ENCODE measurements at regions not wholly inside any gene's neighbourhood (a gene's known extent, or its start where the extent isn't known, plus 50 kb on each side); places are given as distances from the start of the nearest gene placed in this dataset.

DNA sequence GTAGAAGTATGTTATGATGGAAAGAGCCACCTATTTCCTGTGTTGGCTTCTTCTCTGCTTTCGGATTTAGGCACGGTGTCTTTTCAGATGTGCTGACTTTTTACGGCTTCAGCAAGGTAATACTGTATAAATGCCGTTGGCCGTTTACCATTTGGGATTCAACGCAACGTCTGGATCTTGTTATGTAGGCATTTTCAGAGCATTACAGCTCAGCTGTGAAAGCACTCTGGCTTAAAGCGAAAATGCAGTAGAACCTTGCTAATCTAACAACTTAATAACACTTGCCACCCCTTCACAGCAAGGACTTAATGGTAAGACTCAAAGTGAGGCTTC is 229.9 kb downstream of the EFCAB11 start:
- no peaks in the 10 kb centered on the region for H3K79me2 ChIP-seq (ENCODE audit: control insufficient read depth, insufficient read depth, low read length)
- peaks cover 0 to 13% of the 10 kb centered on the region in 2 experiments; a peak in 2 of 5 replicates for H3K27me3 ChIP-seq (ENCODE audit: control insufficient read depth in 2 of 2, insufficient read depth in 2 of 2, low read length in 2 of 2)
- no peaks in the 10 kb centered on the region for H3K9me3 ChIP-seq (replicated peaks; ENCODE audit: control insufficient read depth, insufficient read depth, low read depth, low read length)
- no peak for FAIRE-seq
- no peaks in the 10 kb centered on the region for H4K20me1 ChIP-seq (replicated peaks; ENCODE audit: control insufficient read depth, insufficient read depth, low read length)
- H3K4me2 ChIP-seq (ENCODE audit: insufficient read depth, low read length): no peak overlapping the region
- POLR2A ChIA-PET: no interaction called here
- in situ Hi-C loops (cut with MboI) (no loop called here), intact Hi-C loops (cut with micrococcal nuclease) (no loop called here)
- no TSS peak for BruUV-seq (replicated peaks)
- ATAC-seq: no peak
- CTCF ChIA-PET (ENCODE audit: low intra/inter-chr PET ratio): no interaction called here
- no peaks in the 10 kb centered on the region for H3K9me1 ChIP-seq (ENCODE audit: control insufficient read depth, insufficient read depth, low read length)
- H3K4me1 ChIP-seq (replicated peaks in 1 of 2; ENCODE audit: control insufficient read depth in 2 of 2, insufficient read depth in 2 of 2, low read length in 2 of 2): no peaks in the 10 kb centered on the region
- no peak overlapping the region for H3K9ac ChIP-seq (ENCODE audit: insufficient read depth in 1 of 2, low read depth in 2 of 2, low read length in 2 of 2)
- 12% methylated on average over 8 of the region's 8 CpGs for WGBS (ENCODE audit: insufficient coverage, low coverage, missing lambda C conversion rate)
- H3K36me3 ChIP-seq (ENCODE audit: control insufficient read depth, insufficient read depth, low read length): no peaks in the 10 kb centered on the region
- no peak for DNase-seq (ENCODE audit: extremely low read depth in 1 of 4, low spot score in 3 of 4)
- no peak overlapping the region for H2AFZ ChIP-seq (ENCODE audit: low read depth, low read length)
- H3K4me3 ChIP-seq: no peak overlapping the region
- no peak overlapping the region for H3K27ac ChIP-seq (ENCODE audit: extremely low read depth, low read depth, low read length)
- TF ChIP-seq POLR2AphosphoS5 (IDR thresholded peaks at IDR 0.05; ENCODE audit: control insufficient read depth, insufficient read depth, low read depth, low read length) (no peak), EHMT2 (IDR thresholded peaks at IDR 0.05) (no peak), ZNF408 (CRISPR knock-in tag; IDR thresholded peaks at IDR 0.05; ENCODE audit: low read depth) (no peak), ZNF583 (CRISPR knock-in tag; IDR thresholded peaks at IDR 0.05) (no peak), ZNF780A (CRISPR knock-in tag; IDR thresholded peaks at IDR 0.05) (no peak), COPS2 (conservative IDR thresholded peaks at IDR 0.05) (no peak)
- TF ChIP-seq, protein P1, sequence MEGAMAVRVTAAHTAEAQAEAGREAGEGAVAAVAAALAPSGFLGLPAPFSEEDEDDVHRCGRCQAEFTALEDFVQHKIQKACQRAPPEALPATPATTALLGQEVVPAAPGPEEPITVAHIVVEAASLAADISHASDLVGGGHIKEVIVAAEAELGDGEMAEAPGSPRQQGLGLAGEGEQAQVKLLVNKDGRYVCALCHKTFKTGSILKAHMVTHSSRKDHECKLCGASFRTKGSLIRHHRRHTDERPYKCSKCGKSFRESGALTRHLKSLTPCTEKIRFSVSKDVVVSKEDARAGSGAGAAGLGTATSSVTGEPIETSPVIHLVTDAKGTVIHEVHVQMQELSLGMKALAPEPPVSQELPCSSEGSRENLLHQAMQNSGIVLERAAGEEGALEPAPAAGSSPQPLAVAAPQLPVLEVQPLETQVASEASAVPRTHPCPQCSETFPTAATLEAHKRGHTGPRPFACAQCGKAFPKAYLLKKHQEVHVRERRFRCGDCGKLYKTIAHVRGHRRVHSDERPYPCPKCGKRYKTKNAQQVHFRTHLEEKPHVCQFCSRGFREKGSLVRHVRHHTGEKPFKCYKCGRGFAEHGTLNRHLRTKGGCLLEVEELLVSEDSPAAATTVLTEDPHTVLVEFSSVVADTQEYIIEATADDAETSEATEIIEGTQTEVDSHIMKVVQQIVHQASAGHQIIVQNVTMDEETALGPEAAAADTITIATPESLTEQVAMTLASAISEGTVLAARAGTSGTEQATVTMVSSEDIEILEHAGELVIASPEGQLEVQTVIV (CRISPR knock-in tag; IDR thresholded peaks at IDR 0.05; ENCODE audit: borderline replicate concordance): no peak
- TF ChIP-seq, protein P2, sequence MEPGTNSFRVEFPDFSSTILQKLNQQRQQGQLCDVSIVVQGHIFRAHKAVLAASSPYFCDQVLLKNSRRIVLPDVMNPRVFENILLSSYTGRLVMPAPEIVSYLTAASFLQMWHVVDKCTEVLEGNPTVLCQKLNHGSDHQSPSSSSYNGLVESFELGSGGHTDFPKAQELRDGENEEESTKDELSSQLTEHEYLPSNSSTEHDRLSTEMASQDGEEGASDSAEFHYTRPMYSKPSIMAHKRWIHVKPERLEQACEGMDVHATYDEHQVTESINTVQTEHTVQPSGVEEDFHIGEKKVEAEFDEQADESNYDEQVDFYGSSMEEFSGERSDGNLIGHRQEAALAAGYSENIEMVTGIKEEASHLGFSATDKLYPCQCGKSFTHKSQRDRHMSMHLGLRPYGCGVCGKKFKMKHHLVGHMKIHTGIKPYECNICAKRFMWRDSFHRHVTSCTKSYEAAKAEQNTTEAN (CRISPR knock-in tag; IDR thresholded peaks at IDR 0.05): no peak
- TF ChIP-seq, protein P3, sequence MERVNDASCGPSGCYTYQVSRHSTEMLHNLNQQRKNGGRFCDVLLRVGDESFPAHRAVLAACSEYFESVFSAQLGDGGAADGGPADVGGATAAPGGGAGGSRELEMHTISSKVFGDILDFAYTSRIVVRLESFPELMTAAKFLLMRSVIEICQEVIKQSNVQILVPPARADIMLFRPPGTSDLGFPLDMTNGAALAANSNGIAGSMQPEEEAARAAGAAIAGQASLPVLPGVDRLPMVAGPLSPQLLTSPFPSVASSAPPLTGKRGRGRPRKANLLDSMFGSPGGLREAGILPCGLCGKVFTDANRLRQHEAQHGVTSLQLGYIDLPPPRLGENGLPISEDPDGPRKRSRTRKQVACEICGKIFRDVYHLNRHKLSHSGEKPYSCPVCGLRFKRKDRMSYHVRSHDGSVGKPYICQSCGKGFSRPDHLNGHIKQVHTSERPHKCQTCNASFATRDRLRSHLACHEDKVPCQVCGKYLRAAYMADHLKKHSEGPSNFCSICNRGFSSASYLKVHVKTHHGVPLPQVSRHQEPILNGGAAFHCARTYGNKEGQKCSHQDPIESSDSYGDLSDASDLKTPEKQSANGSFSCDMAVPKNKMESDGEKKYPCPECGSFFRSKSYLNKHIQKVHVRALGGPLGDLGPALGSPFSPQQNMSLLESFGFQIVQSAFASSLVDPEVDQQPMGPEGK (CRISPR knock-in tag; IDR thresholded peaks at IDR 0.05; ENCODE audit: borderline replicate concordance): no peak
